ENCODE measurements at regions not wholly inside any gene's neighbourhood (a gene's known extent, or its start where the extent isn't known, plus 50 kb on each side); places are given as distances from the start of the nearest gene placed in this dataset.
A peak's percentile ranks its signal among the peaks of the same experiment; 100 is the strongest.

DNA sequence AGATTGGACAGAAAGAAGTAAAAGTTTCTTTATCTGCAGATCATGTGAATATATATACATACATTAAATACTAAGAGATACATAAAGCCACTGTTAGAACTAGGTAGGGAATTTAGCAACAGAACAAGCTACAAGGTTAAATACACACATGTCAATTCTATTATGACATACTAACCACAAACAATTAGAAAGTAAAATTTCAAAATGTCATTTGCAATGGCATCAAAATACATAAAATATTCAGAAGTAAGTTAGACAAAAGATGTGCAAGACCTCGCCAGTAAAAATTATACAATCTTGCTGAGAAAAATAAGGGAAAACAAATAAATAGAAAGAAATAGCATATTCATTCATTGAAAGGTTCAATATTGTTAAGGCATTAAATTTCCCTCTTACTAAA lies 200.0 kb upstream of the HES1 start:
- DNase-seq (ENCODE audit: extremely low read depth in 1 of 11, low read depth in 9 of 11, low spot score in 4 of 11): no peak

DNA sequence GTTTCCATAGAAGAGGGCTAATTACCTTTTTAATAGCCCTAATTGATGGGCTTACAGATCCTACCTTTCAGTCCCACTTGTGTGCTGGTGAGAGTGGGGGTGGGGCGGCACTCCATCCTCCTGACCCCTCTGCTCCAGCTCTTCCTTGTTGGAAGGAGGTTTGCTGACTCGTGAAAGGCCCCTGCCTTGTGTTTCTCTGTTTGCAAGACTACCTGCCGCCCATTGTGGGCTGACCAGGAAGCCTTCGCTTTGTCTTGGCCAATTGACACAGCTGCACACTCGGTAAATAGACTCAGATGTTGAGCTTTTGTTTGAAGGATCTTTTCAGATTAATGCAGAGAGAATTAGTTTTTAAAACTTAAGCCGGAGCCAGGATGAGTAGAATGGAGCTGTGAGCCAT lies 197.3 kb upstream of the HES1 start:
- DNase-seq (ENCODE audit: extremely low read depth in 1 of 11, low read depth in 9 of 11, low spot score in 4 of 11): no peak

DNA sequence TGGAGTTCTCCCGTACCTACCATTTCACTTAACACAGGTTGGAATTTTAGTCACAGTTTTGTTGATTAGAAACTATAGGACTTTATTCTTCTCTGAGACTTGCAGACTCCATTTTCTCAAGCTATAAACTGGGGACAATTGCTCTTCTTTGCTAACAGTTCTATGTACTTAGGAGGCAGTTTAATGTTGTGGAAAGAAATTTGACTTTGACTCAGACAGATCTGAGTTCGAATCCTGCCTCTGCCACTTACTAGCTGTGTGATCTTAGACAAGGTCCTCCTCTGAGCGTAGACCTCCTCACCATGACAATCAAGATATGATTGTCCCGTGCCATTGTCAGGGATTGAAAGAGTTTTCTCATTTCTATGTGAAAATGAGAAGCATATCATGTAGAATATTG lies 196.4 kb upstream of the HES1 start:
- DNase-seq (ENCODE audit: extremely low read depth in 1 of 11, low read depth in 9 of 11, low spot score in 4 of 11): no peak

GRCh38 chr3:193940526-193940925 lies 195.4 kb upstream of the HES1 start:
- no peak for DNase-seq (ENCODE audit: extremely low read depth in 1 of 11, low read depth in 9 of 11, low spot score in 4 of 11)

DNA sequence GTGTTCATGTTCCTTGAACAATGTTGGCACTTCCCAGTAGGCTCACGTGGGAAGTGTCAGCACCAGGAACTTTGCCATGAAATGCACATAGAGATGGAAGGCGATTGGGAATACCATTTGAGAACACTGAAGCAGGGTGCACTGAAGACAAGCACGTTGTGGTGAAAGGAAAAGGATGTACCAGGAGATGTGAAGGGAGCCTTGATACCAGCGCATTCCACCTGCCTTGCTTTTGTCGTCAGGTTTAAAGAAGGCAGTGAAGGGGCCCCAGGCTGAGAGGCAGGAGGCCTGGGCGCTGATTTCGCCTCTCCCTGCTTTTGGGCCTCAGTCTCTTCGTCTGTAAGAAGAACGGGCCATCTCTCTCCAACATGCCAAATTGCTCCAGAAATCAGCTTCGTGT lies 194.5 kb upstream of the HES1 start:
- no peak for DNase-seq (ENCODE audit: extremely low read depth in 1 of 11, low read depth in 9 of 11, low spot score in 4 of 11)

DNA sequence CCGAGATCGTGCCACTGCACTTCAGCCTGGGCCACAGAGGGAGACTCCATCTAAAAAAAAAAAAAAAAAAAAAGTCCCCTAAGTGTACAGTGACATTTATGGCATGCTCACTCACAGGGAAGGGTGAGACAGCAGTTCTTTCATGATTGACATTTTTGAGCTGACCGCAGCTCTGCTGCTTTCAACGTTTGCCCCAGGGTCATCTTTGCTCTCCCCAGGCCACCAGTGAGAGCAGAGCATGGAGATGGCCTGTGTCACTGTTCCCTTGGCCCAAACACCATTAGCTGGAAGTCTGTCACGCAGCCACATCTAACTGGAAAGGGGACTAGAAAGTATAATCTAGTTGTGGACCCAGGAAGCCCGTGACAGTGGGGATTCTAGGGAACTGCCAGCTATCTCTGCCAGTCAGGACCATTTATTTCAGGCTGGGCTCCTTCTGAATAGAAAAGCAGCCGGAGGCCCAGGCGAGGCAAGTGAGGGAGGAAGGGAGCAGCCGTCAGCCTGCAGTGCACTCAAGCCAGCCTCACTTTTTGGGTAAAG lies 193.4 kb upstream of the HES1 start:
- no peak for DNase-seq (ENCODE audit: extremely low read depth in 1 of 11, low read depth in 9 of 11, low spot score in 4 of 11)

DNA sequence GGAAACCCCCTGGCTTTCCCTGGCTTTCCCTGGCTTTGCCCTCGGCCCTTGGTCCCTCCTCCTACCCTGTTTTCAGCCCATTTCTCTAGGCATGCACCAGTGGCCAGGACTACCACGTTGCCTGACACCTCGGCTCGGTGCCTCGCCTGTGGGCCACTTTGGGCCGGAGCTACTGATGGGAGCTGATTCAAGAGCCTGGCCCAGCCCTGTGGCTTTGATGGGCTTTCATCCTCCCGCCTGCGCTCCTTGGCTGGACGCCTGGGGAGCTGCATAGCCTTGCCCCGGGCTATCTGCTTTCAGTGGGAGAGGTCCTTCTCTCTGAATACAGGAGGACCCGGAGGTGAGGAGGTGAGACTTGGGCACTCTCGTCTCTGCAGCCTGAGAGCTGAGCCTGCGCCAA lies 192.7 kb upstream of the HES1 start:
- DNase-seq (ENCODE audit: extremely low read depth in 1 of 11, low read depth in 9 of 11, low spot score in 4 of 11): no peak

GRCh38 chr3:193943851-193944517 lies 192.0 kb upstream of the HES1 start:
- peak in 1 of 11 donors; percentile 20 for DNase-seq (ENCODE audit: extremely low read depth in 1 of 11, low read depth in 9 of 11, low spot score in 4 of 11)

DNA sequence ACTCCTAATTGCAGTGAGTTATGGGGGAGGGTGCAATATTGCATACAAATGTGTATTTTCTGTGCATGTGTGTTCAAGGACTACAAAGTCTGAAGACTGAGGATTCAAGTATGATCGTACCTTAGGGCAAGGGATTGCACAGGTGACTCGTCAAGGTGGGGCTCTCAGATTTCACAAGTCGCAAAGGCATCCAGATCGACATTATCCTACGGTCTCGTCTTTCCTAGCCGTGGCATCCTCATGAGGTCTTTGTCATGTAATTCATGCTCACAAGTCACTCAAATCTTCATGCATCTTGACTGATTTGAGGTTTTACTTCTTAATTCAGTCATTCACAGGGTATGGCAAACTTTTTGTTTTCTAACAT lies 191.4 kb upstream of the HES1 start:
- DNase-seq (ENCODE audit: extremely low read depth in 1 of 11, low read depth in 9 of 11, low spot score in 4 of 11): no peak

DNA sequence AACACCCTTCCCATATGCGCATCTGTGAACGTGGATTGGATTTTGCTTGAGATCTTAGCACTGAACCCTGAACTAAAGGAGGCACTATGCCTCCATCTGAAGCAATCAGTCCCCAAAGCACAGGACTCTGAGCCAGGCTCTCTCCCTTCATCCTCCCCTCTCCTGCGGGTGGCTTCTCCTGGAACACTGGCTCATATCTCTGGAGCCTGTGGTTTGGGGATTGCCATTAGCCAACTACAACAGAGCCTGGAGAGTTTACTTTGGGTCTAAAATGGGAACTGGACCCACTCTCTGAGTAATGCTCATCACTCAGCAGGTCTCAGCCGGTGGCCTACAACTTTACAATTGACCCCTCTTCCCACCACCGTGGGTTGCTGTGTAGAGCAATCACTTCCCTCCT lies 190.8 kb upstream of the HES1 start:
- DNase-seq (ENCODE audit: extremely low read depth in 1 of 11, low read depth in 9 of 11, low spot score in 4 of 11): no peak

DNA sequence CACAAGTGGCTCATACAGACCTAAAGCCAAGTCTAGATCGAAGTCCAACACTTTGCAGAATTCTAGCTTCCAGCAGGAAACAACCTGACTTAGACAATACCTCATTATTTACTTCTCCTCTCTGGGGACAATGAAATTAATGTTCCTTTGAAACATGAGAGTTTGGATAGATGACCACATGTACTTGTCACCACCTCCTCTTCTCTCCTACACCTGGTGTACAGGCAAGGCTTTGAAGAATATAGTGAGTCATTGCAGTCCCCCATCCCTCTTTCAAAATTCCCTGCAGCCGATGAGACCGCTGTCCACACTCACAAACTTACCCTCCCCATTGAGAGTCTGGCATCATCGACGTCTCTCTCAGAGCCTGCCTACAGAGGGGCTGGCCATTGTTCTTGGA lies 189.0 kb upstream of the HES1 start:
- no peak for DNase-seq (ENCODE audit: extremely low read depth in 1 of 11, low read depth in 9 of 11, low spot score in 4 of 11)

DNA sequence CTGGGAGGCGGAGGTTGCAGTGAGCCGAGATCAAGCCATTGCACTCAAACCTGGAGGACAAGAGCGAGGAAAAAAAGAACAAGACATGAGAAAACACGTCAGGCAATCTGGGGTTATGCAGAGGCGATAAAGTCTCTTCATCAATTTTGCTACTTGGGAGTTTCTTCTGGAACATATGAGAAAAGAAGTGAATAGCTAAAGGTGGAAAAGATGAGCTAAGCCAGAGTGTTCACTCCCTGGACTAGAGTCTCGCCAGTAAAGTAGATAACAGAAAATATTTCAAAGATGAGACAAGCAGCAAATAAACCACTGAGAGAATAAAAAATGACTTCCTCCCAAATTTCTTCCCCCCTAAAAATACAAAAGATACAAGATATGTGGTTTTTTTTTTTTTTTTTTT lies 188.4 kb upstream of the HES1 start:
- no peak for DNase-seq (ENCODE audit: extremely low read depth in 1 of 11, low read depth in 9 of 11, low spot score in 4 of 11)

DNA sequence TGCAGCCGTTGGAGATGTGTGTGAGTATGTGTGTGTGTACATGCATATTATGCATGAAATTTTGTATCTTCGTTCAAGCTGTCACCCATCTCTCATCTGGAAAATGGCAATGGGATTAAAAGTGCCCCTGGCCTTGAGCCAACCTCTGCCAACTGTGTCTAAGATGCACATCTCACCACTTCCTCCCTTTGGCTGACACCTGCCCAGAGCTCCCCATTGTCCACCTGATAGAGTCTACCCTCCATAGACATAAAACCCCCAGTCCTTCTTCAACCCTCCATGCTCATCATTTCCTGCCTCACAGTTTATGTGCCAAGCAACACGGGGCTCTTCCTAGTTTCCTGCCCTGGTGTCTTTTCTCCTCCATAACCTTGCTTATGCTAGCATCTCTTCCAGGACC lies 187.5 kb upstream of the HES1 start:
- DNase-seq (ENCODE audit: extremely low read depth in 1 of 11, low read depth in 9 of 11, low spot score in 4 of 11): no peak

DNA sequence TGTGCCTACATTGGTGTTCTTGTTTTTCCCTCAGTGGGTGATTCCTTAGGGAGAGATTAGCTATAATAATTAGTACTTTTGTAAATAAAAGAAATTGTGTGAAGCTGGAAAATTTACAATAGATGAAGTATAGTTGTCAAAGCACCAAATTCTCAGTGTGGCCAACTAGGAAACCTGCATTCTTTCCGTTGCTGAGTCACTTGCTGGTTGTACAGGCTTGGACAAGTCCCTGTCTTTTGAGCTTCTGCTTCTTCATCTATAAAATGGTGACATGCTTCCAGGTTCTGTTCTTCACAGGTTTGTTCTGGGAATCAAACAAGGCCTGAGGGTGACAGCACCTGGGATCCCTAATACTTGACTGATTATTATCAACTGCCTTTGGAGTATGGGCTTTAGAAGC lies 184.1 kb upstream of the HES1 start:
- DNase-seq (ENCODE audit: extremely low read depth in 1 of 11, low read depth in 9 of 11, low spot score in 4 of 11): no peak

DNA sequence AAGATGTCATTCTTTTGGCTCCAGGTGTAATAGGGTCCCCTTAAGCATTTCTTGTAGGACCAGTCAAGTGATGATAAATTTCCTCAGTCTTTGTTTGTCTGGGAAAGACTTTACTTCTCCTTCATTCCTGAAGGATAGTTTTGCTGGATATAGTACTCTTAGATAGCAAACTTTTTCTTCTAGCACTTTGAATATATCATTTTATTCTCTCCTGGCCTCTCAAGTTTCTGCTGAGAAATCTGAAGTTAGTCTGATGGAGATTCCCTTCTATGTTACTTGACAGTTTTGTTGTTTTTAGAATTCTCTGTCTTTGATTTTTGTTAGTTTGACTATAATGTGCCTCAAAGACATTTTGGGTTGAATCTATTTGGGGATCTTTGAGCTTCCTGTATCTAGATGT lies 181.2 kb upstream of the HES1 start:
- DNase-seq (ENCODE audit: extremely low read depth in 1 of 11, low read depth in 9 of 11, low spot score in 4 of 11): no peak

- DNase-seq (ENCODE audit: extremely low read depth in 1 of 11, low read depth in 9 of 11, low spot score in 4 of 11): no peak
These were observed 180.2 kb upstream of the HES1 start for GRCh38 chr3:193955719-193956118.

DNA sequence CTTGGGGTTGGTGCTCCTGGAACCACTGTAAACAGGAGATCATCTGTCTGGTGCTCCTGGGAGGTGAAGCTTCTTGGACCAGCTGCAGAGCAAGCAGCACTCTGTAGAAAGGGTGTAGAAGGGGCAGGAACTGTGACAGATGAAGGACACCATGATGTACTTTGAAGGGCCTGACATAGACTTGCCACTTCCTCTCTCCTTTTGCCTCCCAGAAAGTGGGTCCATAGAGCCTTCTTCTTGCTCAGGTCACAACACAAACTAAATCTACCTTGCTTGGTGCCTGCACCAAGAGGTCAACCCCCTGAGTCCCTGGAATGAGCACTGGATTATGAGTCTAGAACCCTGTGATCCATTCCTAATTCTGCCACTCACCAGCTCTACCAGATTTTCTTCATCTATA lies 176.1 kb upstream of the HES1 start:
- DNase-seq (ENCODE audit: extremely low read depth in 1 of 11, low read depth in 9 of 11, low spot score in 4 of 11): no peak

DNA sequence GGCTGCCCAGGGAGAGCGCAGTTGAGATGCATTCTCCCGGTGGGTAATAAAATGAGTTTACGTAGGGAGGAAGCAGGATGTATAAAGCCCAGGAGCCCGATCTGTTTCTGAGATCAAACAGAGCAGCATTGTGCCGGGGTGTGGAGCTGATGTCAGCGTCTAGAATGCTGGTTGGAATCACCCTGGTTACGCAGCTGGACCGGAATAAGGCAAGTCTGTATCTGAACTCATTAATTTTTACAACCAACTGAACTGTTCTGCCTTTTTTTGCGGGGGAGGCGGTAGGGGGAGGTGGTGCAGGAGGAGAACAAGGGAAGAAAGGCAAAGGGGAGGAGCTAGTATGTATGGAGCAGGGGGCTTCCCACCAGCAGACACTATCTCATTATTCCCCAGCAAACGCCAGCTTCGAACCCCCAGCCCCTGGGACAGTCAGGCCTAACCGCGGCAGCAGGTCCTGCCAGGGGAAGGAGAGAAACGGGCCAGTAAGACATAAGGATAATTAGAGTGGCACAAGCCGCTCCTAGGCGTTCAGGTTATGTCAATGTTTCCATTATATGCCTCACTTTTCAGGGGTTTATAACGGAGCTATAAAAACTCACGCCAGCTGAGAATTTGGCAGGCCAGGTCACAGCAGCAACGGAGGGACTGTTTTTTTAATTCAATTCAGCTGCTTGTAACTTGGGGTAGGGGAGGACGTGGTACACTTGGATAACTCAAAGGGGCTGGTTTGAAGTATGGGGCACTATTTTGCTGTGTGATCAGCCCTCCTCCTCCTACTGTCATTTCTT lies 175.3 kb upstream of the HES1 start:
- peak; percentile 53 to 85 (median 69) for DNase-seq (ENCODE audit: extremely low read depth in 1 of 11, low read depth in 9 of 11, low spot score in 4 of 11)

DNA sequence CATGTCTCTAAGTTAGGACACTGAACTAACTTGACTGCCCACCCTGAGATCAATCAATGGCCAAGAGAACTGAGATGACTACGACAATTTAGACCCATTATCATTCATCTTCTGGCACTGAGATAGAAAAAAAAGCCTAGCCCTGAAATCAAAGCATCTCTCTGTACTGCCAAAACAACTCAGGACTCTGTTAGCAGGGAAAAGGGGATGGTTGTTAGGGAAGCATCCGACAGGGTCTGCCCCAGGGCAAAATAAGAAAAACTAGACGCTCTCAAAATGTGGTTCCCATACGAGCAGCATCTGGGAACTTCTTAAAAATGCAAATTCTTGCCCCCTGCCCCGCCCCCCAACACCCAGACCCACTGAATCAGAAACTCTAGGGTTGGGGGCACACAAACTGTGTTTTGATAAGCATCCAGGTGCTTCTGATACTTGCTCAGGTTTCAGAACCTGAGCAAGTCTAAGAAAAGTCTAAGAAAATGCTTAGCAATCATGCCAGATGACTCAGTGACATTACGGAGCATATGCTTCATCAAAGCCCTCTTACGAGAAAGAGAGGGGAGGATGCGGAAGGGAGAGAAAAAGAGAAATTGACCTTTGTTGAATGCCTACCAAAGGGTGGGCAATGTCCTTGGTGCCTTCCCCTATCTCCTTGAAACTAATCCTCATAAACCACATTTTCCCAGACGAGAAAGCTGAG lies 172.8 kb upstream of the HES1 start:
- DNase-seq (ENCODE audit: extremely low read depth in 1 of 11, low read depth in 9 of 11, low spot score in 4 of 11): no peak

- DNase-seq (ENCODE audit: extremely low read depth in 1 of 11, low read depth in 9 of 11, low spot score in 4 of 11): no peak
These were observed 172.0 kb upstream of the HES1 start for GRCh38 chr3:193963808-193964516.

Measured in renal cortex interstitium (tissue), 11 donors.